Fibroblast of mammary gland (primary cell): ENCODE measurements at regions not wholly inside any gene's neighbourhood (a gene's known extent, or its start where the extent isn't known, plus 50 kb on each side); places are given as distances from the start of the nearest gene placed in this dataset.
"Not testable (repeated sequence)": the region's sequence is repeated elsewhere in the genome, so short reads cannot be mapped to it uniquely, and the experiment has no call there.

Experiments
- DNase-seq: peaks from one replicate; pipeline ENCODE4 v3.0.0-alpha.2; 2010; ENCODE audit warnings: low read depth
- H3K4me3 ChIP-seq: 2 replicates; pipeline ENCODE4 v1.5.1; 2011; ENCODE audit warnings: low read depth, mild to moderate bottlenecking, low read length, moderate library complexity; ENCODE audit not compliant: control insufficient read depth
- TF ChIP-seq, protein P1 (sequence below): conservative IDR thresholded peaks from 2 replicates; pipeline ENCODE4 v1.5.1; 2011; ENCODE audit warnings: low read depth, low read length, inconsistent platforms; ENCODE audit not compliant: control insufficient read depth, insufficient read depth

DNA sequence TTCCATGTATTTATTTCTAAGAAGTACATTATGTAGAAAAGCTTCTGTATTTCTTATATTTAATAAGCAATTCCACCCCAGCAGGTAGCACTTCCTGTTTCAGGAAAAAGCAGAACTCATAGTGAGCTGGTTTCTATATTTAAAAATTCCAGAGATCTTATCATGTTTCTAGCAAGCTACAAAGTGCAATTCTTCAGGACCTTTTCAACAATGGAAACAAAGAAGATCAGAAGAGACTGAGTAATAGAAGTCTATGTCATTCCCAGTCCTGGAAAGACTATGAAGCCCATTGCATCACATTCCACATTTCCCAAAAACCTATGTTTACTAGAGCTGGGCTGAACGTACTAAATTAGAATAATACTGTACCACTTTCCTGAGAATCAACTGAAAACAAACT lies 302.6 kb upstream of the NRSN1 start:
- DNase-seq: no peak
- H3K4me3 ChIP-seq: no peak overlapping the region
- TF ChIP-seq, protein P1, sequence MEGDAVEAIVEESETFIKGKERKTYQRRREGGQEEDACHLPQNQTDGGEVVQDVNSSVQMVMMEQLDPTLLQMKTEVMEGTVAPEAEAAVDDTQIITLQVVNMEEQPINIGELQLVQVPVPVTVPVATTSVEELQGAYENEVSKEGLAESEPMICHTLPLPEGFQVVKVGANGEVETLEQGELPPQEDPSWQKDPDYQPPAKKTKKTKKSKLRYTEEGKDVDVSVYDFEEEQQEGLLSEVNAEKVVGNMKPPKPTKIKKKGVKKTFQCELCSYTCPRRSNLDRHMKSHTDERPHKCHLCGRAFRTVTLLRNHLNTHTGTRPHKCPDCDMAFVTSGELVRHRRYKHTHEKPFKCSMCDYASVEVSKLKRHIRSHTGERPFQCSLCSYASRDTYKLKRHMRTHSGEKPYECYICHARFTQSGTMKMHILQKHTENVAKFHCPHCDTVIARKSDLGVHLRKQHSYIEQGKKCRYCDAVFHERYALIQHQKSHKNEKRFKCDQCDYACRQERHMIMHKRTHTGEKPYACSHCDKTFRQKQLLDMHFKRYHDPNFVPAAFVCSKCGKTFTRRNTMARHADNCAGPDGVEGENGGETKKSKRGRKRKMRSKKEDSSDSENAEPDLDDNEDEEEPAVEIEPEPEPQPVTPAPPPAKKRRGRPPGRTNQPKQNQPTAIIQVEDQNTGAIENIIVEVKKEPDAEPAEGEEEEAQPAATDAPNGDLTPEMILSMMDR: no peak

DNA sequence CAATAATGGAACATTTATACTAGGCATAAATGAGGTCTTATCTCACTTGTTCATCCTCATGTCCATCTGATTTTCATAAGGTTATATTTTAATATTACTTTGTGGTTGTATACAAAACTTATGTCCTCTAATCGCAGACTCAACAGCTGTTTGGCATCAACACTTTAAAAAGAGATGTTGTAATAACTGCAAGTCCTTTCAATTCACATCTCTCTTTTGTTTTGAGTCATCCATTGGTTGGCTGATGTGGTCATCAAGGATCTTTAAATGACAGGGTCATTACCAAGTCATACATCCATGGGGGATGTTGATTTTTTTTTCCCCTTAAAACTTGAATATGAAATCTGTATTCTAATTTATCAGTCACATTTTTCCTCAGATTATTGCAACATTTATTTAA lies 299.4 kb upstream of the NRSN1 start:
- TF ChIP-seq, protein P1: no peak

DNA sequence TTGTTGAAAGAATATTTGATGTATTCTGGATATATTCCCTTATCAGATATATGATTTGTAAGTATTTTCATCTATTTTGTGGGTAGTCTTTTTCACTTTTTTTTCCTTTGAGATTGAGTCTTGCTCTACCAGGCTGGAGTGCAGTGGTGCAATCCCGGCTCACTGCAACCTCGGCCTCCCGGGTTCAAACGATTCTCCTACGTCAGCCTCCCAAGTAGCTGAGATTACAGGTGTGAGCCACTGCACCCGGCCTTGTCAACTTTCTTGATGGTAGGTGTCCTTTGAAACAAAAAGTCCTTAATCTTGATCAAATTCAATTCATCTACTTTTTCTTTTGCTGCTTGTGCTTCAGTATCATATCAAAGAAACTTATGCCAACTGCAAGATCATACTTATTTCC lies 297.2 kb upstream of the NRSN1 start:
- H3K4me3 ChIP-seq: no peak overlapping the region
- no peak for DNase-seq
- TF ChIP-seq, protein P1: no peak

More for the DNA sequence above, 299.4 kb upstream of the NRSN1 start:
- DNase-seq: peak; percentile 15
- no peak overlapping the region for H3K4me3 ChIP-seq

DNA sequence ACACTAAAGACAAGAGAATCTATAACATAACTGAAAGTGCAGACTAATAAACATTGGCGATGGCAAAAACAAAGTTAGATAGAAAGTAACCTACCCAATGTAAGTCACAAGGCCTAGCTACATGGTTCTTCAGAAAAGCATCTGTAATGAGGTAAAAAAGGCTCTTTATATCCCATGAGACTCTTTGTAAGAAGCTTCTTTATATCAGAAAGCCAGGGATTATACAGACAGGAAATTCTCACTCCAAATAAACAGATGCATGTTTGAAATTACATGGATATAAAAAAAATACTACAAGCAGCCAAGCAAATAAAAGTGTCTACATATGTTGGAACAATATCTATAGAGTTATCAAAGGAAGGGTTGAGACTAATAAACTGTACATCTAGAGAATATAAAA lies 284.9 kb upstream of the NRSN1 start:
- no peak overlapping the region for H3K4me3 ChIP-seq
- DNase-seq: no peak
- TF ChIP-seq, protein P1: no peak

DNA sequence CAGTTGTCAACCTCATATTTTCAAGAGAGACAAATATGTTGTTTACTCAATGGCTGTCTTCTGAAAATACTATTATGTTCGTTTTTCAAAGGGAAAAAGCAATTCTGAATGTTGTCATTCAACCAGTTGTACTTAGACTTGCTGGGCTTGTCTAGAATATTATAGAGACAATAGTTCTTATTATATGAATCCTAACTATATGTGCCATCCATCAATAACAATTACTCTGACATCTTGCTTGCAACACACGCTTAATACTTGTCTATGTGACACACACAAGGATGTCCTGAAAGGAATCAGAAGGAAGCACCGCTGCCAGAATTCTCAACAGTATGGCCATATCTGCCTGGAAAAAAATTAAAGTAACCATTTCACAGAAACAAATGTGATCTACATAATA lies 283.3 kb upstream of the NRSN1 start:
- no peak overlapping the region for H3K4me3 ChIP-seq
- TF ChIP-seq, protein P1: no peak
- DNase-seq: no peak

DNA sequence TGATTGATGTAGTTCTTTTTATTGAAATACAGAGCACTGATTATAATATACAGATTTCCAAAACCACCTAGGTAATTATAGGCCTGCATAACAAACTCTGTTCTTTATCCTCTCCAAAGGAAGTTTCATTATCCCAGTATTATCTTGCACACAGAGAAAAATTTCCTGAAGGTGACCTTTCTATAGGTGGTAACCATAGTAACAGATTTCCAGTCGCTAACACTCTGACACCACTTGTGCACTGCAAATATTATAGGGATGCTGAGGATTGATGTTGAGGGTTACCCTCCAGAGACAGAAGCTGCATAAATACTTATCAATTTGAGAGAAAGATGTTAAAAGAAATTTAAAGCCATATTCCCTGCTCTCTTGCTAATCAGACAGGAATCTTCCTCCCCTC lies 274.5 kb upstream of the NRSN1 start:
- no peak overlapping the region for H3K4me3 ChIP-seq
- DNase-seq: no peak
- TF ChIP-seq, protein P1: no peak

DNA sequence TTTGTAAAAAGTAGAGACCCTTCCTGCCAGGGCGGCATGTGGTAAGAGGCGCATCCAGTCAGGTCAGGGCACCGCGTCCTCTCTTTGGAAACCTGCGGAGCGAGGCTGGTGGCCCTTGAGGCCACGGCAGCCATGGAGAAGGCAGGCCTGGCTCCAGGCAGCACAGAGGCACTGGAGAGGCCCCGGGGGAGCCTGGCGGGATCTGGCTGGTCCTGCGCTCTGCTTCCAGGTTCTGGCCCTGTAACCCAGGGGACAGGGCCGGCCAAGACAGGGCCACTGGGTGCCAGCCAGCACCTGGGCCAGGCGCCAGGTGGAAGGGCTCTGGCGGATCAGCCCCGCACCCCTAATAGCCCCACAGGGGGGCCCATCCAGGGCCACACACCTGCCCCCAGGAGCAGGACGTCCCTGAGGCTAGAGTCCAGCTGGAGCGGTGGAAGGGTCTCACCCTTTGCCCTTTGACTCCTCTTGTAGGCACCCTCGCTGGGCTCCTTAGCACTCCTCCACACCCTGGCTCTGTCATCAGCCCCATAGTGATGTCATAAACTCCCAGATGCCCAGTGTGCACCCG lies 272.4 kb upstream of the NRSN1 start:
- DNase-seq, H3K4me3 ChIP-seq: not testable (repeated sequence)

DNA sequence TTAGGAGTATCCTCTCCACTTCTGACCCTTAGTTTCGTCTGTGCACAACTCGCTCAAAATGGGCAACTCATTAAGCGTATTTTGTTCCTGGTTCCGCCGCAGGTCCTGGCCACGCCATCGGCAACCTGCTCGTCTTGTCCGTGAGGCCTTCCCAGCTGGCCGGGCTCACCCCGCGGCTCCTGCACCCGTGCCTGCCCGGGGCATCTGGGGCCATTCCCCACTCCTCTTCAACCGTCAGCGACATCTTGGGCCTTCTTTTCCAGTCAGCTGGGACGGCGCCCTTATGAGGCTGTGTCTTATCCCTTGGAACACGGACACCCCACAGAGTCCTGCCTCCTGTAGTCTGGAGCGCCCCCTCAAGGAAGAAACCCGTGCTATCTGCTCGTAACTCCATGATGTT lies 271.9 kb upstream of the NRSN1 start:
- DNase-seq, H3K4me3 ChIP-seq: not testable (repeated sequence)
